ENCODE measurements at regions not wholly inside any gene's neighbourhood (a gene's known extent, or its start where the extent isn't known, plus 50 kb on each side); places are given as distances from the start of the nearest gene placed in this dataset.

GRCh38 chr18:39909706-39910105, 2045.3 kb upstream of the PIK3C3 start:
- DNase-seq (ENCODE audit: low read depth), result no peak

- DNase-seq (ENCODE audit: low read depth), result no peak
Observed at GRCh38 chr18:39886136-39886535, 2068.9 kb upstream of the PIK3C3 start.

GRCh38 chr18:39872651-39873050, 2082.4 kb upstream of the PIK3C3 start:
- no peak for DNase-seq (ENCODE audit: low read depth)

GRCh38 chr18:39871961-39872360, 2083.1 kb upstream of the PIK3C3 start:
- no peak for DNase-seq (ENCODE audit: low read depth)

- DNase-seq (ENCODE audit: low read depth), result no peak
Observed at GRCh38 chr18:39870591-39870990, 2084.4 kb upstream of the PIK3C3 start.

GRCh38 chr18:39863916-39864315, 2091.1 kb upstream of the PIK3C3 start:
- no peak for DNase-seq (ENCODE audit: low read depth)

- no peak for DNase-seq (ENCODE audit: low read depth)
Observed at GRCh38 chr18:39862341-39862740, 2092.7 kb upstream of the PIK3C3 start.

GRCh38 chr18:39854291-39854690, 2100.7 kb upstream of the PIK3C3 start:
- DNase-seq (ENCODE audit: low read depth), result no peak

GRCh38 chr18:39846265-39846664, 2108.8 kb upstream of the PIK3C3 start:
- no peak for DNase-seq (ENCODE audit: low read depth)

- no peak for DNase-seq (ENCODE audit: low read depth)
Observed at GRCh38 chr18:39845631-39846030, 2109.4 kb upstream of the PIK3C3 start.

GRCh38 chr18:39845106-39845505, 2109.9 kb upstream of the PIK3C3 start:
- no peak for DNase-seq (ENCODE audit: low read depth)

GRCh38 chr18:39843546-39843945, 2111.5 kb upstream of the PIK3C3 start:
- DNase-seq (ENCODE audit: low read depth), result no peak

GRCh38 chr18:39842366-39842914, 2112.6 kb upstream of the PIK3C3 start:
- no peak for DNase-seq (ENCODE audit: low read depth)

GRCh38 chr18:39841482-39842365, 2113.3 kb upstream of the PIK3C3 start:
- DNase-seq (ENCODE audit: low read depth), result peak; percentile 59

- no peak for DNase-seq (ENCODE audit: low read depth)
Observed at GRCh38 chr18:39840856-39841481, 2114.1 kb upstream of the PIK3C3 start.

GRCh38 chr18:39840406-39840805, 2114.6 kb upstream of the PIK3C3 start:
- DNase-seq (ENCODE audit: low read depth), result no peak

- no peak for DNase-seq (ENCODE audit: low read depth)
Observed at GRCh38 chr18:39839782-39840181, 2115.3 kb upstream of the PIK3C3 start.

GRCh38 chr18:39838831-39839230, 2116.2 kb upstream of the PIK3C3 start:
- DNase-seq (ENCODE audit: low read depth), result no peak

GRCh38 chr18:39835303-39836030, 2119.6 kb upstream of the PIK3C3 start:
- peak; percentile 47 for DNase-seq (ENCODE audit: low read depth)

GRCh38 chr18:39834636-39835035, 2120.4 kb upstream of the PIK3C3 start:
- no peak for DNase-seq (ENCODE audit: low read depth)

GRCh38 chr18:39825485-39826150, 2129.4 kb upstream of the PIK3C3 start:
- DNase-seq (ENCODE audit: low read depth), result peak; percentile 6

GRCh38 chr18:39806525-39806924, 2148.5 kb upstream of the PIK3C3 start:
- DNase-seq (ENCODE audit: low read depth), result peak; percentile 28

All from RPMI7951 (cell line).